Astrocyte (in vitro differentiated cells and primary cell): ENCODE measurements at regions not wholly inside any gene's neighbourhood (a gene's known extent, or its start where the extent isn't known, plus 50 kb on each side); places are given as distances from the start of the nearest gene placed in this dataset.

ENCODE experiments used
- DNase-seq: peaks from one replicate; pipeline ENCODE4 v3.0.0-alpha.2; 2010; ENCODE audit warnings: low read depth
- FAIRE-seq: peaks from 2 replicates; lab custom pipeline; 2011; peaks lifted over from hg19 to GRCh38; lab: Jason Lieb, UNC
- H2AFZ ChIP-seq: 2 replicates; pipeline ENCODE4 v1.6.0; 2012; ENCODE audit warnings: low read depth, low read length, inconsistent platforms
- H3K27ac ChIP-seq: 2 replicates; pipeline ENCODE4 v1.5.1; 2011; ENCODE audit warnings: low read depth, low read length, inconsistent platforms
- H3K27me3 ChIP-seq: 2 replicates; pipeline ENCODE4 v1.6.0; 2011; ENCODE audit warnings: low read length, inconsistent platforms; ENCODE audit not compliant: insufficient read depth
- H3K36me3 ChIP-seq: 2 replicates; pipeline ENCODE4 v1.5.1; 2011; ENCODE audit warnings: low read length, inconsistent platforms; ENCODE audit not compliant: insufficient read depth
- H3K4me1 ChIP-seq: 2 replicates; pipeline ENCODE4 v1.5.1; 2011; ENCODE audit warnings: low read length, inconsistent platforms; ENCODE audit not compliant: insufficient read depth
- H3K4me2 ChIP-seq: 2 replicates; pipeline ENCODE4 v1.6.0; 2012; ENCODE audit warnings: low read length, inconsistent platforms
- H3K4me3 ChIP-seq: 2 replicates; pipeline ENCODE4 v1.5.1; 2011; ENCODE audit warnings: low read depth, mild to moderate bottlenecking, low read length, inconsistent platforms; ENCODE audit not compliant: insufficient read depth
- H3K79me2 ChIP-seq: 2 replicates; pipeline ENCODE4 v1.6.0; 2012; ENCODE audit warnings: mild to moderate bottlenecking, low read length, inconsistent platforms; ENCODE audit not compliant: insufficient read depth
- H3K9ac ChIP-seq: 2 replicates; pipeline ENCODE4 v1.6.0; 2012; ENCODE audit warnings: mild to moderate bottlenecking, low read length, inconsistent platforms
- H3K9me3 ChIP-seq: 2 replicates; pipeline ENCODE4 v1.5.1; 2012; ENCODE audit warnings: low read depth, mild to moderate bottlenecking, low read length, inconsistent platforms; ENCODE audit not compliant: insufficient read depth
- H4K20me1 ChIP-seq: 2 replicates; pipeline ENCODE4 v1.6.0; 2012; ENCODE audit warnings: low read length, inconsistent platforms; ENCODE audit not compliant: insufficient read depth
- H3K27ac Mint-ChIP-seq: one replicate; pipeline ENCODE4 v1.8.0; 2021; ENCODE audit warnings: mild to moderate bottlenecking, mixed read lengths; ENCODE audit not compliant: unreplicated experiment
- H3K27me3 Mint-ChIP-seq: one replicate; pipeline ENCODE4 v1.8.0; 2021; ENCODE audit warnings: low read depth, mixed read lengths; ENCODE audit not compliant: unreplicated experiment
- H3K36me3 Mint-ChIP-seq: one replicate; pipeline ENCODE4 v1.8.0; 2021; ENCODE audit warnings: low read depth, mixed read lengths; ENCODE audit not compliant: unreplicated experiment
- H3K4me1 Mint-ChIP-seq: one replicate; pipeline ENCODE4 v1.8.0; 2021; ENCODE audit warnings: low read depth, mixed read lengths; ENCODE audit not compliant: unreplicated experiment
- H3K4me3 Mint-ChIP-seq: one replicate; pipeline ENCODE4 v1.8.0; 2021; ENCODE audit warnings: mild to moderate bottlenecking, moderate library complexity, mixed read lengths; ENCODE audit not compliant: unreplicated experiment
- H3K9me3 Mint-ChIP-seq: one replicate; pipeline ENCODE4 v1.8.0; 2021; ENCODE audit warnings: mild to moderate bottlenecking, mixed read lengths; ENCODE audit not compliant: unreplicated experiment
- CTCF ChIP-seq: IDR thresholded peaks from 2 replicates; pipeline ENCODE4 v1.5.1; 2011; ENCODE audit warnings: low read depth, mild to moderate bottlenecking, inconsistent platforms, low read length, moderate library complexity; ENCODE audit not compliant: insufficient read depth
- EZH2 ChIP-seq: IDR thresholded peaks from 2 replicates; pipeline ENCODE4 v1.6.1; 2012; ENCODE audit warnings: mild to moderate bottlenecking, low read length, inconsistent platforms; ENCODE audit not compliant: insufficient read depth

GRCh38 chr18:25408293-25408692, 56.3 kb upstream of the ZNF521 start:
- Histone ChIP-seq H3K36me3 (no peaks in the 10 kb centered on the region), H3K9ac (no peak overlapping the region), H3K27ac (no peak overlapping the region), H3K4me3 (no peak overlapping the region), H3K27me3 (no peaks in the 10 kb centered on the region), H3K9me3 (no peaks in the 10 kb centered on the region), H2AFZ (no peak overlapping the region), H3K4me1 (no peaks in the 10 kb centered on the region), H3K79me2 (no peaks in the 10 kb centered on the region), H4K20me1 (no peaks in the 10 kb centered on the region), H3K4me2 (no peak overlapping the region)
- H3K27ac Mint-ChIP-seq, result no peak overlapping the region
- no peak for FAIRE-seq
- H3K36me3 Mint-ChIP-seq, result no peaks in the 10 kb centered on the region
- H3K4me3 Mint-ChIP-seq, result no peak overlapping the region
- no peaks in the 10 kb centered on the region for H3K9me3 Mint-ChIP-seq
- no peak for DNase-seq
- H3K4me1 Mint-ChIP-seq, result no peaks in the 10 kb centered on the region
- H3K27me3 Mint-ChIP-seq, result peaks cover under 1% of the 10 kb centered on the region
- TF ChIP-seq EZH2 (no peak), CTCF (no peak)
